Upper lobe of right lung (tissue), 1 donor: ENCODE measurements at regions not wholly inside any gene's neighbourhood (a gene's known extent, or its start where the extent isn't known, plus 50 kb on each side); places are given as distances from the start of the nearest gene placed in this dataset.

Experiments used
- ATAC-seq: fragments of 200-7000 bp; cut with Tn5 transposase; one replicate; pipeline ENCODE4 v1.9.1; 2020; ENCODE audit warnings: mild to moderate bottlenecking, moderate library complexity
- DNase-seq: peaks from one replicate; pipeline ENCODE4 v3.0.0-alpha.2; 2020
- H3K27ac ChIP-seq: fragments of 200-600 bp; one replicate; pipeline ENCODE4 v1.8.0; 2022
- H3K27me3 ChIP-seq: fragments of 200-600 bp; one replicate; pipeline ENCODE4 v1.8.0; 2022; ENCODE audit warnings: mild to moderate bottlenecking
- H3K36me3 ChIP-seq: fragments of 200-600 bp; one replicate; pipeline ENCODE4 v1.8.0; 2022
- H3K4me1 ChIP-seq: fragments of 200-600 bp; one replicate; pipeline ENCODE4 v1.8.0; 2022
- H3K4me3 ChIP-seq: fragments of 200-600 bp; one replicate; pipeline ENCODE4 v1.8.0; 2022; ENCODE audit warnings: mild to moderate bottlenecking
- H3K9me3 ChIP-seq: fragments of 200-600 bp; one replicate; pipeline ENCODE4 v1.8.0; 2022
- CTCF ChIP-seq: fragments of 200-600 bp; IDR thresholded peaks from one replicate; pipeline ENCODE4 v1.8.0; 2022; ENCODE audit warnings: antibody characterized with exemption
- intact Hi-C: fragments of 100-400 bp; cut with DNase I; formaldehyde crosslinking; loops from one replicate; pipeline ENCODE4 v1.11.0; 2022
- donor health status: DM: no; HTN: yes; CAD: no; lungs with severe emphysema.

GRCh38 chr4:117893207-117893606 lies 141.1 kb upstream of the NDST3 start:
- Histone ChIP-seq H3K27ac (no peak overlapping the region), H3K4me1 (no peaks in the 10 kb centered on the region), H3K36me3 (no peaks in the 10 kb centered on the region), H3K9me3 (no peaks in the 10 kb centered on the region), H3K27me3 (no peaks in the 10 kb centered on the region), H3K4me3 (no peak overlapping the region)
- intact Hi-C loops = no loop called here
- ATAC-seq (no peak), DNase-seq (no peak)
- TF ChIP-seq CTCF = no peak

- Histone ChIP-seq H3K27me3 (no peaks in the 10 kb centered on the region), H3K4me1 (no peaks in the 10 kb centered on the region), H3K36me3 (no peaks in the 10 kb centered on the region), H3K9me3 (no peaks in the 10 kb centered on the region), H3K27ac (no peak overlapping the region), H3K4me3 (no peak overlapping the region)
- no peak for TF ChIP-seq CTCF
- intact Hi-C loops = no loop called here
- DNase-seq (no peak), ATAC-seq (no peak)
Measured at GRCh38 chr4:117898496-117898895, 135.8 kb upstream of the NDST3 start.

- no peak for ATAC-seq
- H3K9me3 ChIP-seq = no peaks in the 10 kb centered on the region
- no peak overlapping the region for H3K4me3 ChIP-seq
- intact Hi-C loops = no loop called here
- H3K27me3 ChIP-seq = no peaks in the 10 kb centered on the region
- no peak for TF ChIP-seq CTCF
- no peak overlapping the region for H3K27ac ChIP-seq
- no peaks in the 10 kb centered on the region for H3K4me1 ChIP-seq
- no peak for DNase-seq
- H3K36me3 ChIP-seq = no peaks in the 10 kb centered on the region
Measured at GRCh38 chr4:117900832-117901231, 133.5 kb upstream of the NDST3 start.

- DNase-seq (no peak), ATAC-seq (no peak)
- no peak overlapping the region for H3K27ac ChIP-seq
- no peaks in the 10 kb centered on the region for H3K36me3 ChIP-seq
- H3K27me3 ChIP-seq = no peaks in the 10 kb centered on the region
- no peaks in the 10 kb centered on the region for H3K4me1 ChIP-seq
- H3K4me3 ChIP-seq = no peak overlapping the region
- H3K9me3 ChIP-seq = no peaks in the 10 kb centered on the region
- TF ChIP-seq CTCF = no peak
- intact Hi-C loops = no loop called here
Measured at GRCh38 chr4:117907646-117908045, 126.6 kb upstream of the NDST3 start.

GRCh38 chr4:117908306-117909207 lies 125.7 kb upstream of the NDST3 start:
- TF ChIP-seq CTCF = no peak
- ATAC-seq (no peak), DNase-seq (no peak)
- Histone ChIP-seq H3K4me3 (no peak overlapping the region), H3K36me3 (no peaks in the 10 kb centered on the region), H3K27me3 (no peaks in the 10 kb centered on the region), H3K9me3 (no peaks in the 10 kb centered on the region), H3K27ac (no peak overlapping the region), H3K4me1 (no peaks in the 10 kb centered on the region)
- intact Hi-C loops = no loop called here
